GM18519 (cell line): ENCODE measurements at regions not wholly inside any gene's neighbourhood (a gene's known extent, or its start where the extent isn't known, plus 50 kb on each side); places are given as distances from the start of the nearest gene placed in this dataset.

Source experiments
- ATAC-seq: cut with Tn5 transposase; IDR thresholded peaks from one replicate; pipeline ENCODE4 v1.9.1; 2021; ENCODE audit warnings: mild to moderate bottlenecking, moderate library complexity; ENCODE audit not compliant: unreplicated experiment, low FRiP score

GRCh38 chr2:122194546-122194945, 439.1 kb downstream of the TSN start:
- no peak for ATAC-seq

- no peak for ATAC-seq
These were observed 448.1 kb downstream of the TSN start for GRCh38 chr2:122203523-122203922.

GRCh38 chr2:122205641-122206040, 450.2 kb downstream of the TSN start:
- ATAC-seq = no peak

GRCh38 chr2:122206101-122206500, 450.6 kb downstream of the TSN start:
- ATAC-seq = no peak

GRCh38 chr2:122209377-122209776, 453.9 kb downstream of the TSN start:
- ATAC-seq = no peak

GRCh38 chr2:122210065-122210464, 454.6 kb downstream of the TSN start:
- ATAC-seq = no peak

GRCh38 chr2:122210898-122211856, 455.7 kb downstream of the TSN start:
- peak; percentile 74 for ATAC-seq

- no peak for ATAC-seq
These were observed 457.9 kb downstream of the TSN start for GRCh38 chr2:122213312-122213711.

GRCh38 chr2:122216071-122216470, 460.6 kb downstream of the TSN start:
- ATAC-seq = no peak

- no peak for ATAC-seq
These were observed 461.4 kb downstream of the TSN start for GRCh38 chr2:122216901-122217300.

GRCh38 chr2:122218596-122218995, 463.1 kb downstream of the TSN start:
- ATAC-seq = no peak

GRCh38 chr2:122219504-122219903, 464.1 kb downstream of the TSN start:
- no peak for ATAC-seq

GRCh38 chr2:122221665-122222064, 466.2 kb downstream of the TSN start:
- no peak for ATAC-seq

GRCh38 chr2:122231296-122231695, 475.8 kb downstream of the TSN start:
- no peak for ATAC-seq

- ATAC-seq = no peak
These were observed 477.9 kb downstream of the TSN start for GRCh38 chr2:122233372-122233771.

- ATAC-seq = no peak
These were observed 480.9 kb downstream of the TSN start for GRCh38 chr2:122236152-122236874.

GRCh38 chr2:122236925-122237324, 481.5 kb downstream of the TSN start:
- ATAC-seq = no peak

- ATAC-seq = no peak
These were observed 482.0 kb downstream of the TSN start for GRCh38 chr2:122237450-122237849.

GRCh38 chr2:122238006-122238559, 482.6 kb downstream of the TSN start:
- no peak for ATAC-seq

GRCh38 chr2:122239440-122239839, 484.0 kb downstream of the TSN start:
- no peak for ATAC-seq

- no peak for ATAC-seq
These were observed 489.3 kb downstream of the TSN start for GRCh38 chr2:122244598-122245229.
